A673 (cell line): ENCODE measurements at regions not wholly inside any gene's neighbourhood (a gene's known extent, or its start where the extent isn't known, plus 50 kb on each side); places are given as distances from the start of the nearest gene placed in this dataset.

Source experiments
- EZH2 ChIP-seq: fragments of 200-600 bp; sonication (generic); IDR thresholded peaks from 2 replicates; pipeline ENCODE4 v1.6.1; 2017; ENCODE audit warnings: borderline replicate concordance, low read depth, mild to moderate bottlenecking, mixed read lengths, antibody characterized with exemption, low read length; ENCODE audit not compliant: poor library complexity, severe bottlenecking
- TF ChIP-seq, protein P1 (sequence below): fragments of 300-800, 200-600 bp; sonication (generic); conservative IDR thresholded peaks from 2 replicates; pipeline ENCODE4 v1.5.1; 2017; ENCODE audit warnings: low read depth, mild to moderate bottlenecking, antibody characterized with exemption, low read length, moderate library complexity, mixed read lengths

- TF ChIP-seq, protein P1, sequence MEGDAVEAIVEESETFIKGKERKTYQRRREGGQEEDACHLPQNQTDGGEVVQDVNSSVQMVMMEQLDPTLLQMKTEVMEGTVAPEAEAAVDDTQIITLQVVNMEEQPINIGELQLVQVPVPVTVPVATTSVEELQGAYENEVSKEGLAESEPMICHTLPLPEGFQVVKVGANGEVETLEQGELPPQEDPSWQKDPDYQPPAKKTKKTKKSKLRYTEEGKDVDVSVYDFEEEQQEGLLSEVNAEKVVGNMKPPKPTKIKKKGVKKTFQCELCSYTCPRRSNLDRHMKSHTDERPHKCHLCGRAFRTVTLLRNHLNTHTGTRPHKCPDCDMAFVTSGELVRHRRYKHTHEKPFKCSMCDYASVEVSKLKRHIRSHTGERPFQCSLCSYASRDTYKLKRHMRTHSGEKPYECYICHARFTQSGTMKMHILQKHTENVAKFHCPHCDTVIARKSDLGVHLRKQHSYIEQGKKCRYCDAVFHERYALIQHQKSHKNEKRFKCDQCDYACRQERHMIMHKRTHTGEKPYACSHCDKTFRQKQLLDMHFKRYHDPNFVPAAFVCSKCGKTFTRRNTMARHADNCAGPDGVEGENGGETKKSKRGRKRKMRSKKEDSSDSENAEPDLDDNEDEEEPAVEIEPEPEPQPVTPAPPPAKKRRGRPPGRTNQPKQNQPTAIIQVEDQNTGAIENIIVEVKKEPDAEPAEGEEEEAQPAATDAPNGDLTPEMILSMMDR = no peak
- TF ChIP-seq EZH2 = no peak
These were observed 137.5 kb upstream of the RFLNA start for GRCh38 chr12:124157406-124157805.
